ENCODE measurements at regions not wholly inside any gene's neighbourhood (a gene's known extent, or its start where the extent isn't known, plus 50 kb on each side); places are given as distances from the start of the nearest gene placed in this dataset.

DNA sequence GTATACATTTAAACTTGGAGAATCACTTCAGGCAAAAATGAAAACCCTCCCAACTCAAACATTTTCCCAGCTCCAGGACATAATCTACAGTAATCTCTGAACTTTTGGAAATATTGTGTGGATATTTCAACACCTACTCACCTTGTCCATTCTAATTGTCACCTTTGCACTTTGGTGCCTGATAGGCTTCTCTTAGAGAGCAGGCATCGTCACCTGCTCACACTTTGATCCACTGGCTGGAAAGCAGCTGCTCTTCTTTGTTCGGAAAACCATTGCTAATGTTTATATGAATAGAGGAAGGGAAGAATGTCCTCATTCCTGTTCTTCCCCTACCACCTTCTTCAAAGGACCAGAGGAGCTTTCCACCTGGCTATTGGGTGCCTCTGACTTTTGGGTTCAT lies 411.2 kb downstream of the FGF9 start:
- no peak for DNase-seq (ENCODE audit: low read depth)
- TF ChIP-seq, protein P1, sequence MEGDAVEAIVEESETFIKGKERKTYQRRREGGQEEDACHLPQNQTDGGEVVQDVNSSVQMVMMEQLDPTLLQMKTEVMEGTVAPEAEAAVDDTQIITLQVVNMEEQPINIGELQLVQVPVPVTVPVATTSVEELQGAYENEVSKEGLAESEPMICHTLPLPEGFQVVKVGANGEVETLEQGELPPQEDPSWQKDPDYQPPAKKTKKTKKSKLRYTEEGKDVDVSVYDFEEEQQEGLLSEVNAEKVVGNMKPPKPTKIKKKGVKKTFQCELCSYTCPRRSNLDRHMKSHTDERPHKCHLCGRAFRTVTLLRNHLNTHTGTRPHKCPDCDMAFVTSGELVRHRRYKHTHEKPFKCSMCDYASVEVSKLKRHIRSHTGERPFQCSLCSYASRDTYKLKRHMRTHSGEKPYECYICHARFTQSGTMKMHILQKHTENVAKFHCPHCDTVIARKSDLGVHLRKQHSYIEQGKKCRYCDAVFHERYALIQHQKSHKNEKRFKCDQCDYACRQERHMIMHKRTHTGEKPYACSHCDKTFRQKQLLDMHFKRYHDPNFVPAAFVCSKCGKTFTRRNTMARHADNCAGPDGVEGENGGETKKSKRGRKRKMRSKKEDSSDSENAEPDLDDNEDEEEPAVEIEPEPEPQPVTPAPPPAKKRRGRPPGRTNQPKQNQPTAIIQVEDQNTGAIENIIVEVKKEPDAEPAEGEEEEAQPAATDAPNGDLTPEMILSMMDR (IDR thresholded peaks at IDR 0.05; ENCODE audit: low read length, missing control alignments): no peak
- no peak overlapping the region for H3K4me3 ChIP-seq (replicated peaks; ENCODE audit: low read depth, low read length)

DNA sequence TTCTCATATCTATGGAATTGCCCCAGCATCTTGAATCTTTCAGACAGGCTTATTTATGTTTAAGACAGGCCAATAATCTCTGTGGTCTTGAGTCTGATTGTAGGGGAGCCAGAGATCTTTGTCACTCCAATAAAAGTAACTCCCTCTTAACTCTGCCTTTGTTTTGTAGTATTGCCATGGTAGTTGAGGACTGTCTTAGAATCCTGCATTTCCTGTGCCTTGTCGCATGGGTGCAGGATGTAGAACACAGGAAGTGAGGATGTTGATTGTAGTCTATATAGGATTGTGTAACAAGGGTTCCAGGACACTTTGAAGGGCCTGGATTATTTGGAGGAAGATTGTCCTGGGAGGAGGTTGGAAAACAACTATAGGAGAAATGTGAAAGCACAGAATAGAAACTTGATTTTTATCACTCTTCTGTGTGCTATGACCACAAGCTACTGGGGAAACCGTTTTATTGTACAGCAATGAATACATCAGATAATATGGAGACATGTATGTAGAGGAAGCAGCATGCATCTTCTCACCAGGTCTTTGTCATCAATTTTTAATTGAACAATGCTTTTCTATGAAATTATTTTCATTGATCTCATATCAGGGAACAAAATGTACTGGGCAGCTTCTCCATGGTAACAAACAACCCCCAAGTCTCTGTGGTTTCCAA lies 411.7 kb downstream of the FGF9 start:
- no peak for DNase-seq (ENCODE audit: low read depth)
- no peak overlapping the region for H3K4me3 ChIP-seq (replicated peaks; ENCODE audit: low read depth, low read length)
- TF ChIP-seq, protein P1 (IDR thresholded peaks at IDR 0.05; ENCODE audit: low read length, missing control alignments): no peak

DNA sequence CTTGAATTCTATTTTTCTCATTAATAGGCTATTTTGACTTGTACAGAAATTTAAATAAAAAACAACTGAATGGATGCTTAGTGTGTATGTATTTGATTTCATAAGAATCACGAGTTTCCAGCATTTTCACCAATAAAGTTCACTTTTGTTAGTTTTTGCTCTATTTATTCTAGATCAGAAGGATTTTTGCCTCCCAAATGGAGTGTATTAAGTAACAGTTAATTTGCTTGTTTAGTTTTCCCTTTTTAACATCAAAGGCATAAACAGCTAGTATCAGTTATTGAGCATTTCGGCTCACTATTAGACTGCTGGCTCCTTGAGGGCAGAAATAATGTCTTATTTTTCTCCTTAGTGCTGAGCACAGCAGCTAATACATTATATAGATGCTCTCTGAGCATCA lies 414.1 kb downstream of the FGF9 start:
- TF ChIP-seq, protein P1 (IDR thresholded peaks at IDR 0.05; ENCODE audit: low read length, missing control alignments): no peak
- no peak for DNase-seq (ENCODE audit: low read depth)
- H3K4me3 ChIP-seq (replicated peaks; ENCODE audit: low read depth, low read length): no peak overlapping the region

DNA sequence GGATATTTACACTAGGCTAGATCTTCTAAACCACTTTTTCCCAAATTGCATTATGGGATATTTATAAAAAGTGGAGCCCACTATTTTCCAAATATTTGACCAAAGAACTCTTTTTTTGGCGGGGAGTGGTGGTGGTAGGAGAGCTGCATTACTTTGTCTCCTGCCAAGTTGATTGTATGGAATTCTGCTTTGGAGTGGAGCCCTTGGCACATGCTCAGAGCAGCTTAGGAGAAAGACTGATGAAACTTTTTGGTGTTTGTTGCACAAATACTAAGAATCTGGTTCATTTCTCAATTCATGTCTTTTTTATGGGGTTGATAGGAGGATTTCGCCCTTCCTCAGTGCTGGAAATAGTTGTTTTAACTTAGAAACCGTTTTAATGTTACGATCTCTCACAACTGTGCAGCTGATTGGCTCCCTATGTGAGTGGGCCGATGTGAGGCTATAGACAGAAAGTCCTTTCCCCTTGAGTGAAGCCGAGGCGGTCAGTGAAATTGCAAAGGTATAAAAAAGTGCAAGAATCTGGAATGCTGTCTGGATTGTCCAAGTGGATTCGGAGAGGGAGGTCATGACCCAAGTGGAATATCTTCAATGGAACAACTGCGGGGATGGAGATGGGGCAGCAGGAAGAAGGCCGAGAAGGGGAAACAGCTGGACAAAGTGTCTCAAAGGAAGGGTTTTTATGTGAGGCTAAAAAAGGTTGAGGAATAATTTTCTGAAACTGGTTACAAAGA lies 415.9 kb downstream of the FGF9 start:
- DNase-seq (ENCODE audit: low read depth): no peak
- TF ChIP-seq, protein P1 (IDR thresholded peaks at IDR 0.05; ENCODE audit: low read length, missing control alignments): no peak
- no peak overlapping the region for H3K4me3 ChIP-seq (replicated peaks; ENCODE audit: low read depth, low read length)

DNA sequence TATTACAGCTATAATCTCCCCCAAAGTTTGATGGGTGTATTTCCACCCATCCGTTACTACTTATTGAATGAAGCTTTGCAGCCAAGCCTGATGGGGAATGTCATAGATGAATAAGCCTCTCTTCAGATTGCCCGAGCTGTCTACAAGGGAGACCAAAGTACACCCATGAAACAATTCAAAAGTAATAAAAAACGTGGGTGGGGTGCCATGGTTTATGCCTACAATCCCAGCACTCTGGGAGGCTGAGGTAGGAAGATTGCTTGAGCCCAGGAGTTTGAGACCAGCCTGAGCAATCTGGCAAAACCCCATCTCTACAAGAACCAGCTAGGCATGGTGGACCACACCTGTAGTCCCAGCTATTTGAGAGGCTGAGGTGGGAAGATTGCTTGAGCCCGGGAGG lies 419.2 kb downstream of the FGF9 start:
- H3K4me3 ChIP-seq (replicated peaks; ENCODE audit: low read depth, low read length): no peak overlapping the region
- no peak for DNase-seq (ENCODE audit: low read depth)
- TF ChIP-seq, protein P1 (IDR thresholded peaks at IDR 0.05; ENCODE audit: low read length, missing control alignments): no peak

DNA sequence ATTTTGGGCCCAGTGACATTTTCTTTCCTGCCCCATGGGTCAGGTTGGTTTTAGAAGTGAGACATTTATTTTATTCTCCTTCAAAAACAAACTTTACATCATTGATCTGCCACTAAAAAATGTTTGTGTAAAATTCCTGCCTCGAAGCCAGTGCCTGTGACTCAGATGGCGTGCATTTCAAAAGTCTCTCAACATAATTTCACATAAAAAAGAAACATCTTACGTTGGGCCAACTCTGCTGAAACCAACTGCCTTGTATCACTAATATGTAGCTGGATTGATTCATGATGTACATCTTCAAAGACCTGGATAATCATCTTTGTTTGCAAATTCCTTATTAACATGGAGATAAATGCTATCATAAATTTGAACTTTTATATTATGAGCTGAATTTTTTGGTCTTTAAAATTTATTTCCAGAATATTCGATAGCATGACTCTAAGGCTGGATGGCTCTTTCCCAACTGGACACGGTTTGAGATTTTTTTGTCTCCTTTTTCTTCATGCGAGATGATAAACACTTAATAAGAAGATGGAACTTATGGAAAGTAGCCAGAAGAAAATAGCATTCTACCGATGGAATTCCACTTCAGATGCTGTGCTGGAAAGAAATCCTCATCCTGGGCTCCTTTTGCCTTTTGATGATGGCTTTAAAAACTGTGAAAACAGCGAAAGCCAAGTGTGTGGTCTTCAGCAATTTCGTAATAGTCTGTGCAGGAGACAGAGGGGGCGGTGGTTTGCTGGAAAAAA lies 420.5 kb downstream of the FGF9 start:
- DNase-seq (ENCODE audit: low read depth): no peak
- H3K4me3 ChIP-seq (replicated peaks; ENCODE audit: low read depth, low read length): no peak overlapping the region
- TF ChIP-seq, protein P1 (IDR thresholded peaks at IDR 0.05; ENCODE audit: low read length, missing control alignments): no peak
